Ovary (tissue), 3 donors: ENCODE measurements at regions not wholly inside any gene's neighbourhood (a gene's known extent, or its start where the extent isn't known, plus 50 kb on each side); places are given as distances from the start of the nearest gene placed in this dataset.

ENCODE experiments used
- CTCF ChIP-seq, 3 donors: fragments of 450-650 bp in 2 of 3; fragments of 200-600 bp in 1 of 3; IDR thresholded peaks; one replicate each; pipeline versions ENCODE4 v1.5.1 to v1.8.0; 2016 to 2022; ENCODE audit warnings: antibody characterized with exemption in 3 of 3, mild to moderate bottlenecking in 1 of 3
- POLR2A ChIP-seq: fragments of 450-650 bp; IDR thresholded peaks from one replicate; pipeline ENCODE4 v1.6.1; 2017; ENCODE audit warnings: antibody characterized with exemption, mild to moderate bottlenecking, moderate library complexity
- donor health status: DM: no; HTN: no; CAD: no.

GRCh38 chr6:141402489-141402888 is 730.2 kb upstream of the GJE1 start:
- TF ChIP-seq CTCF (IDR thresholded peaks at IDR 0.05): no peak
- TF ChIP-seq POLR2A: no peak
